CD4-positive, CD25-positive, alpha-beta regulatory T cell (primary cell): ENCODE measurements at regions not wholly inside any gene's neighbourhood (a gene's known extent, or its start where the extent isn't known, plus 50 kb on each side); places are given as distances from the start of the nearest gene placed in this dataset.
"Not testable (repeated sequence)": the region's sequence is repeated elsewhere in the genome, so short reads cannot be mapped to it uniquely, and the experiment has no call there.

Experiments
- ATAC-seq, 2 donors: fragments of 150-1000 bp; cut with Tn5 transposase; one replicate each; pipeline ENCODE4 v1.10.0; 2021; ENCODE audit warnings: low read depth in 2 of 2, moderate number of reproducible peaks in 2 of 2, moderate library complexity in 1 of 2
- DNase-seq, 3 donors: peaks; one replicate each; pipeline versions ENCODE4 v3.0.0 to v3.0.0-alpha.2; 2012 to 2022; ENCODE audit warnings: mixed read lengths in 1 of 3
- H3K27ac ChIP-seq: one replicate; pipeline ENCODE4 v1.7.0; 2013; ENCODE audit warnings: mild to moderate bottlenecking, low read length; ENCODE audit not compliant: insufficient read depth, poor library complexity, severe bottlenecking
- H3K27me3 ChIP-seq: one replicate; pipeline ENCODE4 v1.7.0; 2013; ENCODE audit warnings: low read length; ENCODE audit not compliant: control insufficient read depth, insufficient read depth
- H3K36me3 ChIP-seq: one replicate; pipeline ENCODE4 v1.7.0; 2013; ENCODE audit warnings: mild to moderate bottlenecking, low read length, moderate library complexity; ENCODE audit not compliant: control insufficient read depth, insufficient read depth
- H3K4me1 ChIP-seq: 2 replicates; pipeline ENCODE4 v1.7.0; 2013; ENCODE audit warnings: mild to moderate bottlenecking, low read length; ENCODE audit not compliant: insufficient read depth, control insufficient read depth, poor library complexity, severe bottlenecking
- H3K4me3 ChIP-seq: one replicate; pipeline ENCODE4 v1.7.0; 2013; ENCODE audit warnings: low read depth, mild to moderate bottlenecking, low read length, moderate library complexity
- H3K9me3 ChIP-seq, 2 experiments: 1 replicate in 1 of 2; 2 replicates in 1 of 2; pipeline ENCODE4 v1.7.0; 2013; ENCODE audit warnings: low read length in 2 of 2, mild to moderate bottlenecking in 1 of 2, moderate library complexity in 1 of 2; ENCODE audit not compliant: control insufficient read depth in 2 of 2
- H3K27ac Mint-ChIP-seq, 3 donors: one replicate each; pipeline ENCODE4 v1.8.0; 2020 to 2022; ENCODE audit warnings: mild to moderate bottlenecking in 3 of 3, mixed read lengths in 3 of 3, moderate library complexity in 2 of 3
- H3K27me3 Mint-ChIP-seq: one replicate; pipeline ENCODE4 v1.8.0; 2022; ENCODE audit warnings: mild to moderate bottlenecking, mixed read lengths
- H3K36me3 Mint-ChIP-seq: one replicate; pipeline ENCODE4 v1.8.0; 2020; ENCODE audit warnings: mixed read lengths
- H3K4me1 Mint-ChIP-seq, 4 donors: one replicate each; pipeline ENCODE4 v1.8.0; 2020 to 2022; ENCODE audit warnings: mixed read lengths in 4 of 4, mild to moderate bottlenecking in 1 of 4
- H3K4me3 Mint-ChIP-seq, 4 donors: one replicate each; pipeline ENCODE4 v1.8.0; 2020 to 2022; ENCODE audit warnings: mild to moderate bottlenecking in 4 of 4, mixed read lengths in 4 of 4, moderate library complexity in 3 of 4
- H3K9me3 Mint-ChIP-seq, 7 donors: one replicate each; pipeline ENCODE4 v1.8.0; 2020 to 2022; ENCODE audit warnings: mixed read lengths in 7 of 7, mild to moderate bottlenecking in 3 of 7, moderate library complexity in 2 of 7

DNA sequence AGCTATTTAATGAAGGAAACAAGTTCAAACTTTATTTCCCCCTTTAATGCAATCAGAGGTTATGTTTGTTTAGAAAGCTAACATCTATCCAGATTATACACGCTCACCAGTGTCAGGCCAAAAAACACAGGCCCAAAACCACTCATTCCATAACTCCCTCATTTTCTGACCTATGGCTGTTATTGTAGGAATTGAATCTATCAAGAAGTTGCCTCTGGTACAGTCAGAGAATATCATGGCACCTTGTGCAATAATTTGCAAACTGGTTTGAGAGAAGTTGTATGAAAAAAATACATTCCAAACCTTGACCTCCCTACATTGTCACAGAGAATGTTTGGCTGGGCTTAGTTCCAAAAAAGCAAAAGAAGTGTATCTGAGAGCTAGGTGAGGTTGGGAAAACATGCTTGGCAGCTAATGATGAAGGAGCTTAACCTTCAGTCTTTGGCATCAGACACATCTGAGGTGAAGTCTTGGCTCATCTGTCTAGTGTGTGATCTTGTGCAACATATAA lies 591.0 kb downstream of the ANKRD50 start:
- Mint-ChIP-seq H3K27me3 (no peaks in the 10 kb centered on the region), H3K4me1 (no peaks in the 10 kb centered on the region), H3K27ac (no peak overlapping the region), H3K9me3 (peaks cover 0 to 9% (median 5%) of the 10 kb centered on the region in 7 donors), H3K36me3 (no peaks in the 10 kb centered on the region), H3K4me3 (no peak overlapping the region)
- Histone ChIP-seq H3K27me3 (no peaks in the 10 kb centered on the region), H3K4me3 (no peak overlapping the region), H3K27ac (no peak overlapping the region), H3K4me1 (no peaks in the 10 kb centered on the region), H3K36me3 (no peaks in the 10 kb centered on the region), H3K9me3 (no peaks in the 10 kb centered on the region)
- ATAC-seq = no peak
- DNase-seq = no peak

DNA sequence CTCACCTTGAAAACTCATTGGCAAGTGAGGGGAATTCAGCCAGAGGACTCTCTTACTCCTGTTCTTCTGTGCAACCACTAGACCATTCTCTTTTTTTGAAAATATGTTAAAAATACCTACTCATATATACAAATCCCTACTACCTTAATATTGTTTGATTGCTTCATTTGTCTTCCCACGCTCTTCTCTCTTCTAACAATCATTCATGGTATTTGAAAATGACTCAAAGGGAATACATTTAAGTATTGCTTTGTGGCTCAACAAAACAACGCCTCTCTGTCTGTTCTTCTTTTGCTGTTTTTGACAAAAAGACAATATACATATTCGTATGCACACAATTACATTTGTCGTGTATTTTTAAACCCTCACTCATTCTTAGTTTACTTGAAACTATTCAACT lies 589.4 kb downstream of the ANKRD50 start:
- H3K36me3 Mint-ChIP-seq = no peaks in the 10 kb centered on the region
- H3K9me3 Mint-ChIP-seq = peaks cover 0 to 9% (median 0%) of the 10 kb centered on the region in 7 donors
- H3K36me3 ChIP-seq = no peaks in the 10 kb centered on the region

DNA sequence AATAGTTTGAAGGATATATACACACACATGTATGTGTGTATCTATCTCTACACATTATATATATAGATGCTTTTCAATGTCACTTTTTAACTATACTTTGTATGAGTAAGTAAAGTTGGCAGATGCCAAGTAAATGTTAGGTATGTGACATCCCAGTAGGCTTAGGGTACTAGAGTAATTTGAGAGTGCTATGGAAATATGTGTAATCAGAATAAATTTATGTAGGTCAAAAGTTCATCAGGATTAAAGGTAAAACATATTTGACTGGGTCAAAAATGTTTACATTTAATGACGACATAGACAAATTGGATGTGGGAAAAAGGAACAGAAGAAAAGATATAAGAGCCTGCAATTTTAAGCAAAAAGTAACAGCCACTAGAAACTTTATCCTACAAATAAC lies 588.8 kb downstream of the ANKRD50 start:
- Mint-ChIP-seq H3K27ac (no peak overlapping the region), H3K4me1 (no peaks in the 10 kb centered on the region), H3K4me3 (no peak overlapping the region), H3K27me3 (no peaks in the 10 kb centered on the region), H3K9me3 (peaks cover 0 to 9% (median 2%) of the 10 kb centered on the region in 7 donors), H3K36me3 (no peaks in the 10 kb centered on the region)
- no peaks in the 10 kb centered on the region for H3K27me3 ChIP-seq
- no peaks in the 10 kb centered on the region for H3K9me3 ChIP-seq
- no peaks in the 10 kb centered on the region for H3K36me3 ChIP-seq
- DNase-seq (no peak), ATAC-seq (no peak)
- no peaks in the 10 kb centered on the region for H3K4me1 ChIP-seq
- H3K27ac ChIP-seq = no peak overlapping the region
- no peak overlapping the region for H3K4me3 ChIP-seq

More for the DNA sequence above, 589.4 kb downstream of the ANKRD50 start:
- H3K4me1 ChIP-seq = no peaks in the 10 kb centered on the region
- no peak overlapping the region for H3K27ac ChIP-seq
- Mint-ChIP-seq H3K4me1 (no peaks in the 10 kb centered on the region), H3K27ac (no peak overlapping the region), H3K27me3 (no peaks in the 10 kb centered on the region), H3K4me3 (no peak overlapping the region)
- no peaks in the 10 kb centered on the region for H3K9me3 ChIP-seq
- ATAC-seq (no peak), DNase-seq (no peak)
- H3K27me3 ChIP-seq = no peaks in the 10 kb centered on the region
- H3K4me3 ChIP-seq = no peak overlapping the region

DNA sequence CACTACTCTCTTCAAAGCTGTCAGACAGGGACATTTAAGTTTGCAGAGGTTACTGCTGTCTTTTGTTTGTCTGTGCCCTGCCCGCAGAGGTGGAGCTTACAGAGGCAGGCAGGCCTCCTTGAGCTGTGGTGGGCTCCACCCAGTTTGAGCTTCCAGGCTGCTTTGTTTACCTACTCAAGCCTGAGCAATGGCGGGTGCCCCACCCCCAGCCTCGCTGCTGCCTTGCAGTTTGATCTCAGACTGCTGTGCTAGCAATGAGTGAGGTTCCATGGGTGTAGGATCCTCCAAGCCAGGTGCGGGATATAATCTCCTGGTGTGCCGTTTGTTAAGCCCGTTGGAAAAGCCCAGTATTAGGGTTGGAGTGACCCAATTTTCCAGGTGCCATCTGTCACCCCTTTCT lies 581.2 kb downstream of the ANKRD50 start:
- not testable (repeated sequence) for DNase-seq, H3K4me1 Mint-ChIP-seq, H3K4me3 Mint-ChIP-seq, H3K4me1 ChIP-seq, H3K27me3 ChIP-seq, H3K27ac Mint-ChIP-seq, H3K27me3 Mint-ChIP-seq, H3K36me3 Mint-ChIP-seq, ATAC-seq, H3K4me3 ChIP-seq, H3K9me3 ChIP-seq, H3K27ac ChIP-seq, H3K36me3 ChIP-seq
- H3K9me3 Mint-ChIP-seq = peaks cover 0 to 25% (median 7%) of the 10 kb centered on the region in 7 donors

DNA sequence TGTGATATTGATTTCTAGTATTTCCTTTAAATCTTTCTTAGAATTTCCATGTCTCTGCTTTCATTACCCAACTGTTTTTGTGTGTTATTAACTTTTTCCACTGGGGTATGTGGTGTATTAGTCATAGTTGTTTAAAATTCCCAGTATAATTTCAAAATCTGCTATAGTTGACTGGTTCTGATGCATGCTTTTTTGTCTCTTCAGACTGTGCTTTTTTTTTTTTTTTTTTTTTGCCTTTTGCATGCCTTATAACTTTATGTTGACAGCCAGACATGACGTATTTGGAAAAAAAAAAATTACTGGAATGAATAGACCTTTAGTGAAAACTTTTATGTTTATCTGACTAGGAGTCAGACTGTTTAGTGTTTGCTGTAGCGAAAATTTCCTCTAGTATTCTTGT lies 580.4 kb downstream of the ANKRD50 start:
- Histone ChIP-seq H3K4me3 (no peak overlapping the region), H3K27ac (no peak overlapping the region), H3K36me3 (no peaks in the 10 kb centered on the region), H3K27me3 (no peaks in the 10 kb centered on the region), H3K9me3 (peaks cover 0 to 3% of the 10 kb centered on the region in 2 experiments), H3K4me1 (no peaks in the 10 kb centered on the region)
- DNase-seq (no peak), ATAC-seq (no peak)
- Mint-ChIP-seq H3K9me3 (peaks cover 0 to 25% (median 7%) of the 10 kb centered on the region in 7 donors), H3K27ac (no peak overlapping the region), H3K36me3 (no peaks in the 10 kb centered on the region), H3K4me1 (no peaks in the 10 kb centered on the region), H3K27me3 (no peaks in the 10 kb centered on the region), H3K4me3 (no peak overlapping the region)

DNA sequence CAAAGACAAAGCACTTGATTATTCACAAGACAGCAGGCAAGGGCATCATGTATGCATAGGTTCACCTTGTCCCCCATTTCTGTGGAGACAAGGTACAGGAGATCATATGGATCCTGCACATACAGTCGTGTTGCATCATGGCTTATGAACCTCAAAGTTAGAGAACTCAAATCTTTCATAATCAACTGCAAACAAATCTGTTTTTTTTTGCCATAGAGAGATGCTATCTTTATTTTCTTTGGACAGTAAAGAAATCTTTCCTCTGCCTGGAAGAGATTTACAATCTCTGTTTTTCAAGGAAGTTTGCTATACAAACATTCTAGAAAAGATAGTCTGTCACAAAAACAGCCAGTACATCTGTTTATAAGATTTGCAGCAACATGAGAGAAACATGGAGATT lies 578.8 kb downstream of the ANKRD50 start:
- no peak overlapping the region for H3K27ac Mint-ChIP-seq
- Histone ChIP-seq H3K36me3 (no peaks in the 10 kb centered on the region), H3K27me3 (no peaks in the 10 kb centered on the region), H3K4me3 (no peak overlapping the region), H3K9me3 (peaks cover 0 to 3% of the 10 kb centered on the region in 2 experiments), H3K27ac (no peak overlapping the region), H3K4me1 (no peaks in the 10 kb centered on the region)
- peaks cover 0 to 25% (median 6%) of the 10 kb centered on the region in 7 donors for H3K9me3 Mint-ChIP-seq
- H3K4me3 Mint-ChIP-seq = no peak overlapping the region
- no peaks in the 10 kb centered on the region for H3K36me3 Mint-ChIP-seq
- H3K4me1 Mint-ChIP-seq = no peaks in the 10 kb centered on the region
- no peaks in the 10 kb centered on the region for H3K27me3 Mint-ChIP-seq
- DNase-seq (no peak), ATAC-seq (no peak)

DNA sequence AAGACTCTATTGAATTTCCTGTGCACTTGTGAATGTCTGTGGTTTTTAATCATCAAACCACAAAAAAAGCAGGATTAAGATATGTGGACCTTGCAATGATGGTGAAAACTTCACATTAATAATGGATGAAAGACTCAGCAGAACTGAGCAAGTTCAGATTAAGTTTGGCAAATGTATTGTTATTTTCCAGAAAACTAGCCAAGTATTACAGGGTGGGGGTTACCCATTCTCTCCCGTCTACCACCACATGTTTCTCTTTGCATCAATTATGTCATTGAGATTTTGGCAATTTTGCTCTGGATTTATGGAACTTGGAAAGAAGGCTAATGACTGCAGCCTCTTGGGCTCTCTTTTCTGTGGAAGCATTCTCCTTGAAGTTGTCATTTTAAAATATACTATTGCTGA lies 577.1 kb downstream of the ANKRD50 start:
- Mint-ChIP-seq H3K4me3 (no peak overlapping the region), H3K27ac (no peak overlapping the region), H3K4me1 (no peaks in the 10 kb centered on the region), H3K9me3 (peaks cover 0 to 21% (median 4%) of the 10 kb centered on the region in 7 donors), H3K27me3 (no peaks in the 10 kb centered on the region), H3K36me3 (no peaks in the 10 kb centered on the region)
- Histone ChIP-seq H3K36me3 (no peaks in the 10 kb centered on the region), H3K4me1 (no peaks in the 10 kb centered on the region), H3K27me3 (no peaks in the 10 kb centered on the region), H3K4me3 (no peak overlapping the region), H3K9me3 (peaks cover 0 to 3% of the 10 kb centered on the region in 2 experiments), H3K27ac (no peak overlapping the region)
- ATAC-seq (no peak), DNase-seq (no peak)

DNA sequence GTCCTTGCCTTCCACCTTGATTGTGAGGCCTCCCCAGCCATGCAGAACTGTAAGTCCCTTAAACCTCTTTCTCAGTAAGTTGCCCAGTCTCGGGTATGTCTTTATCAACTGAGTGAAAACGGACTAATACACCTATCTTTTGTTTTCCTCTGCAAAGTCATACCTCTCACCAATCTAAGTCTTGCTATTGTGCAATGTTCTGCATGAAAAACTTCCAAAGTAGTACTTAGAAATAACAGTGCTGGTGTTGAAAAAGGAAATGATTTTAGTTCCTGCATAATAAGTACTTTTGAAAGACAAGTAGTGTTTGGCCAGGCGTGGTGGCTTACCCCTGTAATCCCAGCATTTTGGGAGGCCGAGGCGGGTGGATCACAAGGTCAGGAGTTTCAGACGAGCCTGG lies 573.5 kb downstream of the ANKRD50 start:
- Histone ChIP-seq H3K27me3 (no peaks in the 10 kb centered on the region), H3K36me3 (no peaks in the 10 kb centered on the region), H3K27ac (no peak overlapping the region), H3K4me3 (no peak overlapping the region), H3K4me1 (no peaks in the 10 kb centered on the region), H3K9me3 (no peaks in the 10 kb centered on the region)
- no peaks in the 10 kb centered on the region for H3K36me3 Mint-ChIP-seq
- H3K9me3 Mint-ChIP-seq = peaks cover 0 to 9% (median 5%) of the 10 kb centered on the region in 7 donors
- H3K4me1 Mint-ChIP-seq = no peaks in the 10 kb centered on the region
- no peak overlapping the region for H3K27ac Mint-ChIP-seq
- no peaks in the 10 kb centered on the region for H3K27me3 Mint-ChIP-seq
- H3K4me3 Mint-ChIP-seq = no peak overlapping the region
- DNase-seq (no peak), ATAC-seq (no peak)
